ENCODE measurements at regions not wholly inside any gene's neighbourhood (a gene's known extent, or its start where the extent isn't known, plus 50 kb on each side); places are given as distances from the start of the nearest gene placed in this dataset.

DNA sequence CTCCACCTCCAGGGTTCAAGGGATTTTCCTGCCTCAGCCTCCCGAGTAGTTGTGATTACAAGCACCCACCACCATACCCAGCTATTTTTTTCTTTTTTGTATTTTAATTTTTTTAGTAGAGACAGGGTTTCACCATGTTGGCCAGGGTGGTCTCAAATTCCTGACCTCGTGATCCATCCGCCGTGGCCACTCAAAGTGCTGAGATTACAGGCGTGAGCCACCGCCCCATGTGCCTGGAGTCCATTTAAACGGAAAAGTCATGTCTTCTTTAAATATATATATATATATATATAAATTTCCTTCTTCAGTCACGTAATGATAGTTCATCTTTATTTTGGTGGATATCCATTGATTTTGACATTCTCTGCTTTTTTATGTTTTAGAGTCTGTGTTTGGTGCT is 264.0 kb upstream of the PITX2 start:
- no peak for TF ChIP-seq REST (IDR thresholded peaks at IDR 0.05; ENCODE audit: borderline replicate concordance)
- no peak for TF ChIP-seq CTCF (IDR thresholded peaks at IDR 0.05; ENCODE audit: poor library complexity, severe bottlenecking)
- no peak for TF ChIP-seq MXI1 (conservative IDR thresholded peaks at IDR 0.05; ENCODE audit: poor library complexity, severe bottlenecking)
- TF ChIP-seq RAD21 (conservative IDR thresholded peaks at IDR 0.05) = no peak
- TF ChIP-seq TAF1 (IDR thresholded peaks at IDR 0.05; ENCODE audit: low read depth) = no peak
- no peak for TF ChIP-seq EZH2 (IDR thresholded peaks at IDR 0.05; ENCODE audit: borderline replicate concordance, insufficient read depth, low read length, poor library complexity, severe bottlenecking)
- TF ChIP-seq POLR2AphosphoS5 (IDR thresholded peaks at IDR 0.05) = no peak
